GM10266 (cell line): ENCODE measurements at regions not wholly inside any gene's neighbourhood (a gene's known extent, or its start where the extent isn't known, plus 50 kb on each side); places are given as distances from the start of the nearest gene placed in this dataset.
"Not testable (repeated sequence)": the region's sequence is repeated elsewhere in the genome, so short reads cannot be mapped to it uniquely, and the experiment has no call there.

Experiments used
- DNase-seq: peaks from one replicate; pipeline ENCODE4 v3.0.0; 2012; ENCODE audit errors: extremely low spot score
- CTCF ChIP-seq: IDR thresholded peaks from 2 replicates; pipeline ENCODE4 v1.5.1; 2012; ENCODE audit warnings: mild to moderate bottlenecking, low read depth; ENCODE audit not compliant: control insufficient read depth, insufficient read depth; ENCODE audit errors: missing control alignments

GRCh38 chr3:152677491-152677890, 157.4 kb upstream of the P2RY1 start:
- no peak for DNase-seq
- no peak for TF ChIP-seq CTCF

GRCh38 chr3:152682477-152682876, 152.5 kb upstream of the P2RY1 start:
- no peak for DNase-seq
- no peak for TF ChIP-seq CTCF

GRCh38 chr3:152683521-152683999, 151.4 kb upstream of the P2RY1 start:
- TF ChIP-seq CTCF, result no peak
- no peak for DNase-seq

GRCh38 chr3:152684279-152684678, 150.7 kb upstream of the P2RY1 start:
- TF ChIP-seq CTCF, result no peak
- no peak for DNase-seq

GRCh38 chr3:152688313-152688712, 146.6 kb upstream of the P2RY1 start:
- DNase-seq, result no peak

GRCh38 chr3:152692326-152692725, 142.6 kb upstream of the P2RY1 start:
- DNase-seq, result not testable (repeated sequence)

More at GRCh38 chr3:152688313-152688712, 146.6 kb upstream of the P2RY1 start:
- TF ChIP-seq CTCF, result no peak

GRCh38 chr3:152693521-152694250, 141.2 kb upstream of the P2RY1 start:
- not testable (repeated sequence) for DNase-seq

- TF ChIP-seq CTCF, result no peak
- DNase-seq, result no peak
Measured at GRCh38 chr3:152695840-152696239, 139.1 kb upstream of the P2RY1 start.
